GM23338 (cell line): ENCODE measurements at regions not wholly inside any gene's neighbourhood (a gene's known extent, or its start where the extent isn't known, plus 50 kb on each side); places are given as distances from the start of the nearest gene placed in this dataset.

Experiments
- EZH2phosphoT487 ChIP-seq: fragments of 200-600 bp; sonication (generic); IDR thresholded peaks from one replicate; pipeline ENCODE4 v1.8.1; 2018; ENCODE audit warnings: antibody characterized with exemption; ENCODE audit not compliant: unreplicated experiment
- POLR2AphosphoS5 ChIP-seq: IDR thresholded peaks from 2 replicates; pipeline ENCODE4 v1.6.1; 2016; ENCODE audit warnings: antibody characterized with exemption, low read depth
- ZNF331 ChIP-seq: fragments of 250-450 bp; sonication (Bioruptor Pico); IDR thresholded peaks from 2 replicates; pipeline ENCODE4 v1.5.0; 2020; ENCODE audit warnings: low read depth, mild to moderate bottlenecking, moderate library complexity
- TF ChIP-seq, protein P1 (sequence below), 2 experiments: fragments of 200-600 bp in 1 of 2; sonication (generic) in 1 of 2; conservative IDR thresholded peaks; 2 replicates each; pipeline versions ENCODE4 v1.5.1 to v1.6.1; 2016 to 2017; ENCODE audit warnings: antibody characterized with exemption in 2 of 2, low read depth in 2 of 2, mild to moderate bottlenecking in 2 of 2, moderate library complexity in 1 of 2

DNA sequence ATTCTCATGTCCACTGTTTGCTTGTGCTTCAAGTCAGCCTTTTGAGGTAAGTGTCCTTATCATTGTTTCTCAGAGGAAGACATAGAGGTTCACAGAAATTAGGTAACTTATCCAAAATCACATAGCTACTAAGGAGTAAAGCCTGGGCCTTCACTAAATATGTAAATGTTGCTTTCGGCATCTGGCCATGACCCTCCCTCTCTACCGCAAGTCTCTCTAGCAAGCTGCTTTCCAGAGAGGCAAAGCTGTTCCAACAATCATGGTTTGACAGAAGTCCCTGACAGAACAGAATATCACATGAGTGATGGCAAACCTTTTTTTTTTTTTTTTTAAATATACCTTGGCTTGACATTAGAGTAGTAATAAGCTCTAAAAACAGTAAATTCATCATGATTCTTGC is 94.5 kb upstream of the F3 start:
- TF ChIP-seq, protein P1, sequence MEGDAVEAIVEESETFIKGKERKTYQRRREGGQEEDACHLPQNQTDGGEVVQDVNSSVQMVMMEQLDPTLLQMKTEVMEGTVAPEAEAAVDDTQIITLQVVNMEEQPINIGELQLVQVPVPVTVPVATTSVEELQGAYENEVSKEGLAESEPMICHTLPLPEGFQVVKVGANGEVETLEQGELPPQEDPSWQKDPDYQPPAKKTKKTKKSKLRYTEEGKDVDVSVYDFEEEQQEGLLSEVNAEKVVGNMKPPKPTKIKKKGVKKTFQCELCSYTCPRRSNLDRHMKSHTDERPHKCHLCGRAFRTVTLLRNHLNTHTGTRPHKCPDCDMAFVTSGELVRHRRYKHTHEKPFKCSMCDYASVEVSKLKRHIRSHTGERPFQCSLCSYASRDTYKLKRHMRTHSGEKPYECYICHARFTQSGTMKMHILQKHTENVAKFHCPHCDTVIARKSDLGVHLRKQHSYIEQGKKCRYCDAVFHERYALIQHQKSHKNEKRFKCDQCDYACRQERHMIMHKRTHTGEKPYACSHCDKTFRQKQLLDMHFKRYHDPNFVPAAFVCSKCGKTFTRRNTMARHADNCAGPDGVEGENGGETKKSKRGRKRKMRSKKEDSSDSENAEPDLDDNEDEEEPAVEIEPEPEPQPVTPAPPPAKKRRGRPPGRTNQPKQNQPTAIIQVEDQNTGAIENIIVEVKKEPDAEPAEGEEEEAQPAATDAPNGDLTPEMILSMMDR (conservative IDR thresholded peaks at IDR 0.05; ENCODE audit: low read depth in 2 of 2): no peak
- TF ChIP-seq POLR2AphosphoS5: no peak
- no peak for TF ChIP-seq EZH2phosphoT487
- no peak for TF ChIP-seq ZNF331 (CRISPR knock-in tag)
